Body of pancreas (tissue), 4 donors: ENCODE measurements at regions not wholly inside any gene's neighbourhood (a gene's known extent, or its start where the extent isn't known, plus 50 kb on each side); places are given as distances from the start of the nearest gene placed in this dataset.

ENCODE experiments used
- ATAC-seq: fragments of 150-250 bp; one replicate; pipeline ENCODE4 v1.9.1; 2016
- DNase-seq, 4 donors: peaks; one replicate each; pipeline ENCODE4 v3.0.0-alpha.2; 2019
- H3K27ac ChIP-seq, 4 donors: fragments of 200-600 bp; sonication (generic); 1 replicate in 3 of 4; 2 replicates in 1 of 4; pipeline versions ENCODE4 v1.5.1 to v1.6.1; 2016 to 2019; ENCODE audit warnings: mild to moderate bottlenecking in 1 of 4, mixed read lengths in 1 of 4, moderate library complexity in 1 of 4
- H3K27me3 ChIP-seq, 2 donors: fragments of 200-600 bp; sonication (generic); one replicate each; pipeline ENCODE4 v1.6.0; 2016; ENCODE audit warnings: mild to moderate bottlenecking in 1 of 2
- H3K36me3 ChIP-seq, 2 donors: fragments of 200-600 bp; sonication (generic); replicated peaks in 1 of 2; 2 replicates each; pipeline ENCODE4 v1.5.1; 2016; ENCODE audit warnings: low read depth in 2 of 2; ENCODE audit not compliant: insufficient read depth in 1 of 2
- H3K4me1 ChIP-seq: fragments of 200-600 bp; sonication (generic); one replicate; pipeline ENCODE4 v1.6.0; 2016
- H3K4me3 ChIP-seq, 2 donors: fragments of 200-600 bp; sonication (generic); 1 replicate in 1 of 2; 2 replicates in 1 of 2; pipeline ENCODE4 v1.5.1; 2016 to 2019
- H3K9me3 ChIP-seq, 3 donors: fragments of 200-600 bp; sonication (generic); 1 replicate in 2 of 3; 2 replicates in 1 of 3; pipeline ENCODE4 v1.5.1; 2016
- POLR2A ChIP-seq, 3 donors: fragments of 450-650 bp; IDR thresholded peaks; one replicate each; pipeline ENCODE4 v1.6.1; 2016; ENCODE audit warnings: antibody characterized with exemption in 3 of 3, mild to moderate bottlenecking in 2 of 3
- WGBS, 2 donors: methylation state at CpG; one replicate each; pipeline ENCODE4 v1.1.5; 2017; 5-methylcytosine and 5-hydroxymethylcytosine counted together
- intact Hi-C: fragments of 100-400 bp; cut with DNase I; formaldehyde crosslinking; loops from one replicate; pipeline ENCODE4 v1.15.1; 2023
- TF ChIP-seq, protein P1 (sequence below), 7 experiments: fragments of 450-650 bp in 4 of 7; fragments of 200-600 bp in 3 of 7; sonication (generic) in 3 of 7; IDR thresholded peaks; one replicate each; pipeline ENCODE4 v1.5.1; 2016 to 2019; ENCODE audit warnings: antibody characterized with exemption in 7 of 7

DNA sequence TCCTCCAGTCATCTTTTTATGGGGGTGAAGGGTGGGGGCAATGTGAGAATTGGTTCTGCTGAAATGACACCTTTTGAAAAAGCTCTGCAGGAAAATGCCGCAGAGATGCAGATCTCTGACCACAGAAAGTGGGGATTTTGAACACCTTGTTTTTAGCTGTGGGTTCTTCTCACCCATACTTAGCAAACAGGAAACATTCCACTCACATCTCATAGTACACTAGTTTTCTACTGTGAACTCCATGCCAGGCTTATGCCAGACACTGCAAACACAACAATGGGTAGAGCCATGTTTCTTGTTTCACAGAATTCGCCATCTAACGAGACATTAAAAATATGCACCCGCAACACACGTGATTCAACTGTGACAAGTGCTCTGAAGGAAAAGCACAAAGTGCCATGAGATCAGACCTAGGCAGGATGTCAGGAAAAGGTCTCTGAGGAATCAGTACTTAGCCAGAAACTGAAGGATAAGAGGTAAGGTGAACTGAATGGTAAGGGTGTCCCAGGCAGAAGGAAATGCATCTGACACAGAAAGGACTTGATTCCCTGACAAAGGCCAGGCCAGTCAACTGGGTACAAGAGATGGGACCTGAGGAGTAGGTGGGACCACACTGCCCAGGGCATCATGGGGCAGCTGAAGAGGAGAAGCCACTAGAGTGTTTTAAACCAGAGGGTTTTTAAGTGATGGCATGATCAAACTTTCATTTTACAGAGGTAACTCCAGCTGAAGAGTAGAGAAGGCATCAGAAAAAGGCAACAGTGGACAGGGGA lies 83.8 kb upstream of the JAK1 start:
- H3K36me3 ChIP-seq = no peaks in the 10 kb centered on the region
- intact Hi-C loops = loop anchor here (10.0 kb wide), 1 partner anchor 155 kb away; no protein-coding TSS in a partner anchor
- no peak overlapping the region for H3K4me3 ChIP-seq
- 95 to 97% methylated on average over 5 of the region's 5 CpGs for WGBS, 2 donors
- ATAC-seq (no peak), DNase-seq (no peak)
- no peaks in the 10 kb centered on the region for H3K4me1 ChIP-seq
- H3K27me3 ChIP-seq = no peaks in the 10 kb centered on the region
- H3K9me3 ChIP-seq = no peaks in the 10 kb centered on the region
- TF ChIP-seq, protein P1, sequence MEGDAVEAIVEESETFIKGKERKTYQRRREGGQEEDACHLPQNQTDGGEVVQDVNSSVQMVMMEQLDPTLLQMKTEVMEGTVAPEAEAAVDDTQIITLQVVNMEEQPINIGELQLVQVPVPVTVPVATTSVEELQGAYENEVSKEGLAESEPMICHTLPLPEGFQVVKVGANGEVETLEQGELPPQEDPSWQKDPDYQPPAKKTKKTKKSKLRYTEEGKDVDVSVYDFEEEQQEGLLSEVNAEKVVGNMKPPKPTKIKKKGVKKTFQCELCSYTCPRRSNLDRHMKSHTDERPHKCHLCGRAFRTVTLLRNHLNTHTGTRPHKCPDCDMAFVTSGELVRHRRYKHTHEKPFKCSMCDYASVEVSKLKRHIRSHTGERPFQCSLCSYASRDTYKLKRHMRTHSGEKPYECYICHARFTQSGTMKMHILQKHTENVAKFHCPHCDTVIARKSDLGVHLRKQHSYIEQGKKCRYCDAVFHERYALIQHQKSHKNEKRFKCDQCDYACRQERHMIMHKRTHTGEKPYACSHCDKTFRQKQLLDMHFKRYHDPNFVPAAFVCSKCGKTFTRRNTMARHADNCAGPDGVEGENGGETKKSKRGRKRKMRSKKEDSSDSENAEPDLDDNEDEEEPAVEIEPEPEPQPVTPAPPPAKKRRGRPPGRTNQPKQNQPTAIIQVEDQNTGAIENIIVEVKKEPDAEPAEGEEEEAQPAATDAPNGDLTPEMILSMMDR (IDR thresholded peaks at IDR 0.05) = no peak
- no peak for TF ChIP-seq POLR2A (IDR thresholded peaks at IDR 0.05)
- H3K27ac ChIP-seq = no peak overlapping the region

DNA sequence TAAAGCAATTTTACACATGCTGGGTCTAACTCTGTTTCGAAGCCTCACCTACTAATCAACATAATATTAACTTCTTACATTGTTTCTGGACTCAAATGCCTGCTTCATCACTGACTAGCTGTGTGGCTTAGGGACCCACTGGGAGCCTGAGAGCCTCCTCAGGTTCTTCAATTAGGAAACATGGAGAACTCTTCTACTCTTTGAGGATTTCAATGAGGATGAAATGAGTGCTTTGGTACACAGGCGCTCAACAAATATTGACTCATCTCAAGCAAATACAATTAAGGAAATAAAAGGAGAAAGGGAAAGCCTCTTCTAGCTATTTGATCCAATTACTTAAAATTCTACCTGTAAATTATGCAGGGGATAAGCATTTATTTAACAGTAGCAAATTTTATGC lies 84.4 kb upstream of the JAK1 start:
- TF ChIP-seq POLR2A (IDR thresholded peaks at IDR 0.05) = no peak
- TF ChIP-seq, protein P1 (IDR thresholded peaks at IDR 0.05) = no peak
- Histone ChIP-seq H3K36me3 (no peaks in the 10 kb centered on the region), H3K4me1 (no peaks in the 10 kb centered on the region), H3K27me3 (no peaks in the 10 kb centered on the region), H3K9me3 (no peaks in the 10 kb centered on the region), H3K4me3 (no peak overlapping the region), H3K27ac (no peak overlapping the region)
- DNase-seq (no peak), ATAC-seq (no peak)
- WGBS, 2 donors = 91 to 95% methylated on average over 2 of the region's 2 CpGs
- intact Hi-C loops = loop anchor here (10.0 kb wide), 1 partner anchor 154 kb away; no protein-coding TSS in a partner anchor

DNA sequence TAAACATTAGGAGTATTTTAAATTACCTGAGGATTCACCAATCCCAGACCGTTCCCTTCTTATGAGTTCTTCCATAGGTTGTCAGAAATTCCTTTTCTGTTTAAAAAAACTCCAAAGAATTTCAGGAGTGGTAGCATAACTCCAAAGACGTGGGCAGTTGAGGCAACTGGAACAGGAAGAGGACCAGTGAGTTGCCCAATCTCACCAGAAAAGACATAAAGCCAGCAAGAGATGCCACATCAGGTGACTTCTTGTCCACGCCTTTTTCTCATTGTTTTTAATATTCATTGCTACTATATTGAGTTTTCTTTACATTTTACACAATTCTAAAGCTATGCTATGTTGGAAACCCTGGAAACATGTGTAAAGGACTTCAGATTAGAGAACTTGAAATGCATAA lies 88.1 kb upstream of the JAK1 start:
- no peak for ATAC-seq
- intact Hi-C loops = loop anchor here (10.0 kb wide), 1 partner anchor 150 kb away; no protein-coding TSS in a partner anchor
- TF ChIP-seq POLR2A (IDR thresholded peaks at IDR 0.05) = no peak
- TF ChIP-seq, protein P1 (IDR thresholded peaks at IDR 0.05) = no peak
- Histone ChIP-seq H3K9me3 (no peaks in the 10 kb centered on the region), H3K27ac (no peak overlapping the region), H3K4me1 (no peaks in the 10 kb centered on the region), H3K4me3 (no peak overlapping the region), H3K36me3 (peaks cover 0 to 3% of the 10 kb centered on the region in 2 donors), H3K27me3 (no peaks in the 10 kb centered on the region)
- no peak for DNase-seq
- 87 to 90% methylated on average over 3 of the region's 3 CpGs for WGBS, 2 donors

DNA sequence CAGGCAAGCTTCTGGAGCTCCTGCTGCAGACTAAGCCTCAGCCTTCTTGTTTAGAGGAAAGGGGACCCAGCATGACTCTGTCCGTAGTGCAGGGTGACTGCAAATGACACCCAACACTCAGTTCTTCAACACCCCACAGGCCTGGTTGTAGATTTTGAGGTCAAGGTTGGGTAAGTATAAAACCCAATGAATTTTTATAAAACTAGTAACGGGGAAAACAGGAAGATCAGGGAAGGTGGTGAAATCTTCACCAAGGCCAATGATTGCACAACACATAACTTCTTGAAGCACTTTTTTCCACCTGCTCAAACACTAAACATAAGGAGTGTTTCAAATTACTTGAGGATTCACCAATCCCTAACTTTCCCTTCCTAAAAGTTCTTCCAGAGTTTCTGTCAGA lies 89.4 kb upstream of the JAK1 start:
- Histone ChIP-seq H3K9me3 (no peaks in the 10 kb centered on the region), H3K4me3 (no peak overlapping the region), H3K36me3 (peaks cover 0 to 3% of the 10 kb centered on the region in 2 donors), H3K4me1 (no peaks in the 10 kb centered on the region), H3K27ac (no peak overlapping the region), H3K27me3 (no peaks in the 10 kb centered on the region)
- intact Hi-C loops = loop anchor here (10.0 kb wide), 1 partner anchor 149 kb away; no protein-coding TSS in a partner anchor
- WGBS, 2 donors = 60 to 74% methylated on average over 2 of the region's 2 CpGs
- ATAC-seq = no peak
- DNase-seq = no peak
- TF ChIP-seq, protein P1 (IDR thresholded peaks at IDR 0.05) = no peak
- TF ChIP-seq POLR2A (IDR thresholded peaks at IDR 0.05) = no peak
